GM20000 (cell line): ENCODE measurements at regions not wholly inside any gene's neighbourhood (a gene's known extent, or its start where the extent isn't known, plus 50 kb on each side); places are given as distances from the start of the nearest gene placed in this dataset.
A peak's percentile ranks its signal among the peaks of the same experiment; 100 is the strongest.
"Not testable (repeated sequence)": the region's sequence is repeated elsewhere in the genome, so short reads cannot be mapped to it uniquely, and the experiment has no call there.

ENCODE experiments used
- DNase-seq: peaks from one replicate; pipeline ENCODE4 v3.0.0; 2012; ENCODE audit warnings: low spot score
- CTCF ChIP-seq: IDR thresholded peaks from 2 replicates; pipeline ENCODE4 v1.5.1; 2012; ENCODE audit warnings: mild to moderate bottlenecking, control low read depth; ENCODE audit errors: extremely low read depth, missing control alignments

DNA sequence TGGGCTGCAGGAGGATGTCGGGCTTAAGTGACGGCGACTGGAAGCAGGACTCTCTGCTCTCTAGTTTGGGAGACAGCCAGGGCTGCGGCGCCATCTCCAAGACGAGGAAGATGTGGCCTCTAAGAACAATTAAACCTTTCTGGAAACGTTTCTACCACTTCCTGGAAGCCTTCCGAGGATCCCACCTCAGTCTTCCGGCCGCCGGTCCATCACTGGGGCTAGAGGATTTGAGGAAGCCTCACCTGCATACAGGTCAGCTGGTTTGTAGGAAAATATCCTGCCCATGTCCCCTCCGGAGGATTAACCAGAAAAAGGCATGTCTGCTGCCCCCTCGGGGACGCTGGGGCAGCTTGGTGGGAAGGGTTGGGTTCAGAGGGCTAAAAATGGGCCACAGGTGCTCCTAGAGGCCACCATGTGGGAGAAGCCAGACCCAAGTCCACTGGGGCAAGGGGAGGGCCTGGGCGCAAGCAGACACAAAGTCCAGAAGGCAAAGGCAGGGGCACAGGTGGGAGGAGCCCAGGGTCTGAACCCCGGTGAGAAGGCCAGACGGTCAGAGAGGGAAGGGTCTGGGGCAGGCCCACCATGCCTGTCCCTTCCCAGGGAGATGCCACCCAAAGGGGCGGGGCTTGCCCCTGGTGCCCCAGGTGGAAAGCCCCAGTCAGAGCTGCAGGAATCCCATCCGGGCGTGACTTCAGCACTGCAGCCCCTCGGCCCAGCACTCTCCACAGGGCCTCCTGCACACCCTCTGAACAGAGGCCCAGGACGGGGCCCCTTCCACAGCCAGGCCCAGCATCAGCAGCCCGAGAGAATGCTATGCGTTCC lies 82.2 kb upstream of the ID2 start:
- no peak for TF ChIP-seq CTCF
- DNase-seq = no peak

DNA sequence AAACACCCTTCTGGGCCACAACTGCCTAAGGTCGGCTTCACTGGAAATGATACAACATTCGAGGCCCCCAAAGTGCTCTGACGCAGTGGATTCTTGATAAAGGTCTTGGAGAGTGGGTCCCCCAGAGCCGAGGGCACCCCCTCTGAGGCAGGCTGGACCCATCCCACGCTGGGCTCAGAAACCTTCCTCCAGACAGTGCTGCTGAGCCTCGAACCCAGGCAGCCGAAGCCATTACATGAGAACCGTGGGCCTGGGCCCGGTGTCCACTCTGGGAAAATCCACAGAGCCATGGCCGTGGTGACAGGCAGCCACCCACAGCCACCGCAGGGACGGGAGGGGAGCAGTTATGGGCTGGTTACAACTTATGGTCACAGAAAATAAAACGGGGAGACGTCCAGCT lies 81.4 kb upstream of the ID2 start:
- no peak for TF ChIP-seq CTCF
- DNase-seq = no peak

DNA sequence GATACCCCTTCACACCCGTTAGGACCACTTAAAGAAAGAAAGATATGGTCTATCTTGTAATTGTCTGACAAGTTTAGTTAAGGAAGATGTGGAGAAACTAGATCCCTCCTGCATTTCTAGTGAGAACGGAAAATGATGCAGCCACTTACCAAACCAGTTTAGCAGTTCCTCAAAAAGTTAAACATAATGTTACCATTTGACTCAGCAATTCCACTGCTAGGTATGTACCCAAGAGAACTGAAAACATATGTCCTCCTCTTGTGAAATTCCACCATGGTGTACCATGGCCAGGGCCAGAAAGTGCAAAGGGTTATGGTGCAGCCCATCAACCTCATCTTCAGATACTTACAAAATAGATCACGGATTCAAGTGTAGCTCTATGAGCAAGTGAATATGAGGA lies 79.0 kb upstream of the ID2 start:
- no peak for TF ChIP-seq CTCF
- no peak for DNase-seq

GRCh38 chr2:8603356-8603755 lies 78.5 kb upstream of the ID2 start:
- DNase-seq = not testable (repeated sequence)

GRCh38 chr2:8604262-8604661 lies 77.6 kb upstream of the ID2 start:
- no peak for DNase-seq
- no peak for TF ChIP-seq CTCF

DNA sequence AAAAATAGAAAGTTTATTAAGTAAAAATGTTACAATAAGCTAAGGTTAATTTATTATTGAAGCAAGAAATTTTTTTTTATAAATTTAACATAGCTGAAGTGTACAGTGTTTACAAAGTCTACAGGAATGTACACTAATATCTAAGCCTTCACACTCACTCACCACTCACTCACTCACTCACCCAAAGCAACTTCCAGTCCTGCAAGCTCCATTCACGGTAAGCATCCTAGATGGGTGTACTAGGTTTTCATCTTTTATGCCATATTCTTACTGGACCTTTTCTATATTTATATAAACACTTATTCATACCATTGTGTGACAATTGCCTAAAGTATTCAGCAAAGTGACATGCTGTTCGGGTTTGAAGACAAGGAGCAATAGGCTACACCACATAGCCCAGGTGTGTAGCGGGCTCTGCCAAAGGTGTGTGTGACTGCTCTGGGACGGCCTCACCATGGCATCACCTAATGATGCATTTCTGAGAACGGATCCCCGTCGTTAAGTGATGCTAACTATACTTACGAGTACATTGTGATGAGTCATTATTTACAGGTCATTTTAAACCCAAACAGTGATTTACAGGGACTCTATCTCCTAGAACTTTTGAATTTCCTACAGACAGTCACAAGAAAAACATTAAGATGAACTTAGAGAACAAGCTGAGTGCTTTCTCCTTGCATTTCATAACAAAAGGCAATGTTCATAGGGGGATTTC lies 76.3 kb upstream of the ID2 start:
- DNase-seq = no peak
- no peak for TF ChIP-seq CTCF

DNA sequence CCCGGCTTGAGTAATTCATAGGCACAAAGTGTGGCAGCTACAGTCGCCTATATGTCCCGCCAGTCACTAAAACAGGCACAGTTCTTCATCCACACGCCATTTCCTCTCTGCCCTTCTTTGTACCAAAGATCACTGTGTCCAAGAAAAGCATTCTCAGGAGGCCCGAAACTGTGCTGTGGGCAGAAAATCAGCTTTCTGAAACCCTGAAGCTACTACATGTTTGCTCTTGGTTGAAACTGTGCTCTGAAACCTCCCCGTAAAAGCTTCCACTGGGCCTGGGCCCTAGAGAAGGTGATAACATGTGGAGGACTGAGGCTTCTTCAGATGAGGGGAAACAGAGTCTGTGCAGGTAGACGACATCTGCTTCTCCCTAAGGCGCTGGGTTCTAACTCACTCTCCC lies 75.6 kb upstream of the ID2 start:
- TF ChIP-seq CTCF = no peak
- peak; percentile 63 for DNase-seq
